NCI-H187 treated with DMSO at 0.1 percent for 48 hours (cell line): ENCODE measurements at regions not wholly inside any gene's neighbourhood (a gene's known extent, or its start where the extent isn't known, plus 50 kb on each side); places are given as distances from the start of the nearest gene placed in this dataset.

Source experiments
- DNase-seq: peaks from one replicate; lab custom pipeline; 2025; lab: John Stamatoyannopoulos, UW

GRCh38 chr2:67709835-67710234, 312.7 kb downstream of the ETAA1 start:
- no peak for DNase-seq

- no peak for DNase-seq
These were observed 315.4 kb downstream of the ETAA1 start for GRCh38 chr2:67712484-67712883.

- DNase-seq: no peak
These were observed 316.2 kb downstream of the ETAA1 start for GRCh38 chr2:67713376-67713775.

- no peak for DNase-seq
These were observed 319.8 kb downstream of the ETAA1 start for GRCh38 chr2:67716895-67717396.

GRCh38 chr2:67717692-67718091, 320.6 kb downstream of the ETAA1 start:
- DNase-seq: no peak

- no peak for DNase-seq
These were observed 322.2 kb downstream of the ETAA1 start for GRCh38 chr2:67719351-67719750.

- DNase-seq: no peak
These were observed 324.4 kb downstream of the ETAA1 start for GRCh38 chr2:67721516-67721915.

GRCh38 chr2:67724261-67724660, 327.1 kb downstream of the ETAA1 start:
- DNase-seq: no peak

- no peak for DNase-seq
These were observed 328.6 kb downstream of the ETAA1 start for GRCh38 chr2:67725731-67726130.

GRCh38 chr2:67726416-67726815, 329.3 kb downstream of the ETAA1 start:
- DNase-seq: no peak

- DNase-seq: no peak
These were observed 330.0 kb downstream of the ETAA1 start for GRCh38 chr2:67727131-67727530.

- no peak for DNase-seq
These were observed 330.5 kb downstream of the ETAA1 start for GRCh38 chr2:67727623-67728022.

GRCh38 chr2:67729474-67729873, 332.3 kb downstream of the ETAA1 start:
- DNase-seq: no peak

- no peak for DNase-seq
These were observed 329.3 kb downstream of the C1D start for GRCh38 chr2:67733517-67733916.

GRCh38 chr2:67752199-67752598, 310.6 kb downstream of the C1D start:
- no peak for DNase-seq

GRCh38 chr2:67752969-67753368, 309.8 kb downstream of the C1D start:
- DNase-seq: no peak

GRCh38 chr2:67755156-67755882, 307.5 kb downstream of the C1D start:
- DNase-seq: no peak

GRCh38 chr2:67760995-67761394, 301.8 kb downstream of the C1D start:
- no peak for DNase-seq

- no peak for DNase-seq
These were observed 291.4 kb downstream of the C1D start for GRCh38 chr2:67771380-67771779.

GRCh38 chr2:67772216-67773170, 290.3 kb downstream of the C1D start:
- DNase-seq: no peak

GRCh38 chr2:67773851-67774250, 289.0 kb downstream of the C1D start:
- DNase-seq: no peak

GRCh38 chr2:67776276-67776675, 286.5 kb downstream of the C1D start:
- no peak for DNase-seq

GRCh38 chr2:67777010-67777409, 285.8 kb downstream of the C1D start:
- no peak for DNase-seq
